HG02885 (cell line): ENCODE measurements at regions not wholly inside any gene's neighbourhood (a gene's known extent, or its start where the extent isn't known, plus 50 kb on each side); places are given as distances from the start of the nearest gene placed in this dataset.
"Not testable (repeated sequence)": the region's sequence is repeated elsewhere in the genome, so short reads cannot be mapped to it uniquely, and the experiment has no call there.

Experiments
- ATAC-seq: cut with Tn5 transposase; IDR thresholded peaks from one replicate; pipeline ENCODE4 v1.9.1; 2021; ENCODE audit warnings: mild to moderate bottlenecking; ENCODE audit not compliant: unreplicated experiment, poor library complexity

GRCh38 chr1:199453723-199454122, 573.8 kb upstream of the NR5A2 start:
- ATAC-seq = no peak

GRCh38 chr1:199460933-199461332, 566.6 kb upstream of the NR5A2 start:
- ATAC-seq = no peak

GRCh38 chr1:199463521-199464127, 563.9 kb upstream of the NR5A2 start:
- peak; percentile 64 for ATAC-seq

- no peak for ATAC-seq
Observed at GRCh38 chr1:199466961-199467360, 560.5 kb upstream of the NR5A2 start.

GRCh38 chr1:199472018-199472417, 555.5 kb upstream of the NR5A2 start:
- ATAC-seq = no peak

GRCh38 chr1:199472978-199473377, 554.5 kb upstream of the NR5A2 start:
- no peak for ATAC-seq

- no peak for ATAC-seq
Observed at GRCh38 chr1:199474738-199475137, 552.8 kb upstream of the NR5A2 start.

GRCh38 chr1:199482426-199482825, 545.1 kb upstream of the NR5A2 start:
- ATAC-seq = no peak

GRCh38 chr1:199489594-199489993, 537.9 kb upstream of the NR5A2 start:
- ATAC-seq = no peak

GRCh38 chr1:199490769-199491527, 536.6 kb upstream of the NR5A2 start:
- no peak for ATAC-seq

- ATAC-seq = no peak
Observed at GRCh38 chr1:199495432-199495831, 532.1 kb upstream of the NR5A2 start.

GRCh38 chr1:199498802-199499201, 528.7 kb upstream of the NR5A2 start:
- not testable (repeated sequence) for ATAC-seq

GRCh38 chr1:199508072-199508471, 519.4 kb upstream of the NR5A2 start:
- no peak for ATAC-seq

GRCh38 chr1:199508653-199509052, 518.9 kb upstream of the NR5A2 start:
- ATAC-seq = no peak

- no peak for ATAC-seq
Observed at GRCh38 chr1:199509456-199509855, 518.1 kb upstream of the NR5A2 start.

- peak; percentile 88 for ATAC-seq
Observed at GRCh38 chr1:199510314-199510713, 517.2 kb upstream of the NR5A2 start.

- no peak for ATAC-seq
Observed at GRCh38 chr1:199512037-199512710, 515.3 kb upstream of the NR5A2 start.

- no peak for ATAC-seq
Observed at GRCh38 chr1:199515261-199515660, 512.2 kb upstream of the NR5A2 start.

GRCh38 chr1:199522338-199522737, 505.2 kb upstream of the NR5A2 start:
- ATAC-seq = no peak

- no peak for ATAC-seq
Observed at GRCh38 chr1:199522936-199523335, 504.6 kb upstream of the NR5A2 start.

GRCh38 chr1:199529324-199529723, 498.2 kb upstream of the NR5A2 start:
- ATAC-seq = no peak
